ENCODE measurements at regions not wholly inside any gene's neighbourhood (a gene's known extent, or its start where the extent isn't known, plus 50 kb on each side); places are given as distances from the start of the nearest gene placed in this dataset.

DNA sequence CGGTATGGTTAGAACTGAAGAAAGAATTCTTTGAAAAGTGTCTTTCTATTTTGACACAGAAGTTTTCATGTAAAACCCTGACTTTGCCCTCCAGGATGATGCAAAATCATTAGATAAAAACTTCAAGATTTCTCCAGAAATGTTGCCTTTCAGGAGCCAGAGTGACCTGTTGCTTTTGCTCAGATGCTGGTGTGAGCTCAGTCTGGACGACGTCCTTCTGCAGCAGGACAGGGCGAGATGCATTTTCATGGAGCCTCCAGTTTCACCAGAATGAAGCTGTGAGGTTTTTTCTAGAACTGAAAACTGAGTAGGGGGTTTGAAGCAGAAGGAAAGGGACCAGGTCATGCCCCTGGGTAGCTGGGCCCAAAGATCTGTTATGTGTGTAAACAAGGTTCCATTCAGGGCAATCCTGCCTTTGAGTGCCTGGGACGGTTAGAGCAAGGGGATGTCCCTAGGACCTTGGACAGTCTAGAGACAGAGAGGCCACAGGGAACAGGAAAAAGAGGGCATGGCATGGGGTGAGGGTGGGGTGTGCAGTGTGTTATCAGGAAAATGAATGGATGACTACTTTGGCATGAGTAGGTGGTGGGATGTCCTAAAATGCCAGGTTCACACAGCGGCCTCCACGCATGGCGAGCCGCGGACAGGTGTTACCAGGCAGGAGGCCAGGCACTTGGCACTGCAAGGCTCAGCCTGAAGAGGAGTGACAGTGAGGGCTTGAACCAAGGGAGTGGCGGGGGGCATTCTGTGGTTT lies 356.3 kb downstream of the CXCL12 start:
- no peak for DNase-seq (ENCODE audit: low read depth)

DNA sequence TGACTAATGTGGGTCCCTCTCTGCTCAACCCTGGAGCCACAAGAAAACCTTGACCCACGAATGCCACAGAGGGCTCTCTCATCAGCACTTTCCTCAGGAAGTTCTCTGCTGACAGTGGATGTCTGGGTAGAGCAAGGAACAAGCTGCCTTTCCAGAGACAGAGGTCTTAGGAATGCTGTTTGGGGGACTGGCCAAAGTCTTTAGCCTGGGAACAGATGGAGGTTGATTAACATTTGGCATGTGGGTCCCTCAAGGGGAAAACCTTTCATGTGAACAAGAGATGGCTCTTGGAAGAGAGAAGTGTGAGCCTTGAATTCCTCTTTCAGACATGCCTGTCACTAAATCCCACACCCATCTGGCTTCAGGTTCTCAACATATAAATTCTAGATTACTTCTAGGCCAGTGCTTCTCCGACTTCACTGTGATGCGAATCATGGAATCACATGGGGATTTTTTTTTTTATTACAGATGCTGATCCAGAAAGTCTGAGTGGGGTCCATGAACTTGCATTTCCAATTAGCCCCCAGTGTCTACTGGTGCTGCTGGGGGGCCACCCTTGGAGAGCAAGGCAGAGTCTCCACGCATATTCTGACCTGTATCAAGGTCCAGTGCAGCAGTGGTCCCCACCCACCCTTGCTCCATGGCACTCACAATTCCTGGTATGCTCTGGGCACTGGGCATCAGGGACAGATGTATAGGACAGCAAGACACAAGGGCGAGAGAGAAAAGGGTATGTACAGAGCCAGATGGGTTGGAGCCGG lies 360.4 kb downstream of the CXCL12 start:
- DNase-seq (ENCODE audit: low read depth), result no peak

DNA sequence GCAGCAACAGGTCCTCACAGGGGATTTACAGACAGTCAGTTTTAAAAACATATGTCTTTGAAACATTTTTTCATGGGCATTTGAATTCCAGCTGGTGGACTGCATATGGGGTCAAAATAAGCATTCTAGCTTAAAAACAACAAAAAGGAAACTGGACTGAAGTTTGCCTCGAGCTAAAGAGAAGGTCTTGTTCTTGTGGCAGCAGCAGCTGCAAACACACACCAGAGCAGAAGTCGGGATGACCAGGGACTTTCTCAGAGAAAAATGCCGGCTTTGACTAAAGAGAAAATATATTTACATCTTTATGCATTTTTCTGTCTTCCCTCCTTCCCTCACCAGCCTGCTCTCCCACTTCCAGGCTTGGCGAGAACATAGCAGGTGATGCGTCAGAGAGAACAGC lies 361.4 kb downstream of the CXCL12 start:
- DNase-seq (ENCODE audit: low read depth), result no peak

DNA sequence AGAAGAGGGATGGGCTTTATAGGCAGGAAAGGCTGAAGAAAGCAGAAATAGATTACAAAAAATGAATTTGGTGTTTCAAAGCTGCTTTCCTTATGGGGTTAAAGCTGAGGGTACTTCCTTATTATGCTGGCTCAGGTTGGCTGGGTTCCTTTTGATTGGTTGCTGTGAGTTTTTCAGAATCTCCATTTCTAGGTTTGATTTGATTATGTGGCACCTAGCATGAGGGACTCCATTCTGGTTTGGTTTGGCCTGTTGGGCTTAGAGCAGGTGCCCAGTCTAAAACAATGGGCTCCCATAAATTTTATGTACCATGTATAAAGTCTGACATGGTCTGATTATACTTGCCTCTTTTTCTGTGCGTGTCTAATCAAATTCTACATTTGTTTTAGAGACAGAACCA lies 362.7 kb downstream of the CXCL12 start:
- DNase-seq (ENCODE audit: low read depth), result no peak

GRCh38 chr10:44020322-44021111 lies 364.4 kb downstream of the CXCL12 start:
- no peak for DNase-seq (ENCODE audit: low read depth)

- peak; percentile 12 for DNase-seq (ENCODE audit: low read depth)
Observed at GRCh38 chr10:44017483-44018145, 367.3 kb downstream of the CXCL12 start.

GRCh38 chr10:44016589-44017482 lies 368.1 kb downstream of the CXCL12 start:
- no peak for DNase-seq (ENCODE audit: low read depth)

GRCh38 chr10:44015702-44016500 lies 367.2 kb upstream of the ZNF32 start:
- DNase-seq (ENCODE audit: low read depth), result no peak

DNA sequence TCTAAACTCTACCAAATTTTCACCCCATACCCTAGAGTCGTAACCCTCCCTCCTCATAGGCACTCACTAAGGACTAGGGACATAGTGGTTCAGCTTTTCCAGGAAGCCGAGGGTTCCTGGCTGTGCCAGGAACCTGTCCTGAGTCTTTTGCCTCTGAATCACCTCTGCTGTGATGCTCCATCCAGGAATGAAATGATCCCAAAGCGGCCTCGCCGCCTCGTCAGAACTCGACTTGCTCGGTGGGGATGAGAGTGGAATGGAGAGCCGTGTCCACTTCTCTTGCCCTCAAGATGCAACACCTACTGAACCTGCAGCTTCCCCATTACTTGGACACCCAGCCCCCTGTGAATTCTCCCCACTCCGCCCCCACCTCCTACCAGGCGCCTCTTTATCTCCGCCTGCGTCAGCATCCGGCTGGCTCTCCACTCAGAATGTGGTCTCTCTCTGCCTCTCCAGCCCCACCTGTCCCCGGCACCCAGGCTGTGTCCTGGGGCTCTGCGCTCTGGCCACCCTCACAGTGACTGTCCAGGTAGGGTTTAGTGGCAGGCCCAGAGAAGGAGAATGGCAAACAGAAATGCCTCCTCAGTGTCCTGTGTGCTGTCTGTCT lies 366.1 kb upstream of the ZNF32 start:
- DNase-seq (ENCODE audit: low read depth), result no peak

GRCh38 chr10:44013981-44014380 lies 365.3 kb upstream of the ZNF32 start:
- DNase-seq (ENCODE audit: low read depth), result no peak

- no peak for DNase-seq (ENCODE audit: low read depth)
Observed at GRCh38 chr10:44012921-44013320, 364.2 kb upstream of the ZNF32 start.

DNA sequence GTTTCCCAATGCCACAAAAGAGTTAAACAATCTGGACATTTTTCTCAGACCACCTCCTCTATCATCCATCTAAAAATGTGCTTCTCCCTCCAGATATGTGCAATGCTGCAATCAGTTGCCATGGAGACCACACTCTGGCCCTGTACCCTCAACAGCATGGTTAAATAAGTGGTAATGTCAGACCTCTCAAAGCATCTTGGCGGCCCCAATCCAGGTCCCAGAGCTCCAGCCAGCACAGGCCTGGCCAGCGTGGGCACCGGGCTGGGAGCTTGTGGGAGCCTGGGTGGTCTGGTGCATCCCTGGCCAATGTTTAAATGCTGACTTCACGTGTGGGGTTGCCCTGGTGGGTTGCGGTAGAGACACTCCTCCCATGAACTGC lies 362.9 kb upstream of the ZNF32 start:
- no peak for DNase-seq (ENCODE audit: low read depth)

- no peak for DNase-seq (ENCODE audit: low read depth)
Observed at GRCh38 chr10:44010873-44011602, 362.4 kb upstream of the ZNF32 start.

GRCh38 chr10:44009891-44010632 lies 361.4 kb upstream of the ZNF32 start:
- no peak for DNase-seq (ENCODE audit: low read depth)

DNA sequence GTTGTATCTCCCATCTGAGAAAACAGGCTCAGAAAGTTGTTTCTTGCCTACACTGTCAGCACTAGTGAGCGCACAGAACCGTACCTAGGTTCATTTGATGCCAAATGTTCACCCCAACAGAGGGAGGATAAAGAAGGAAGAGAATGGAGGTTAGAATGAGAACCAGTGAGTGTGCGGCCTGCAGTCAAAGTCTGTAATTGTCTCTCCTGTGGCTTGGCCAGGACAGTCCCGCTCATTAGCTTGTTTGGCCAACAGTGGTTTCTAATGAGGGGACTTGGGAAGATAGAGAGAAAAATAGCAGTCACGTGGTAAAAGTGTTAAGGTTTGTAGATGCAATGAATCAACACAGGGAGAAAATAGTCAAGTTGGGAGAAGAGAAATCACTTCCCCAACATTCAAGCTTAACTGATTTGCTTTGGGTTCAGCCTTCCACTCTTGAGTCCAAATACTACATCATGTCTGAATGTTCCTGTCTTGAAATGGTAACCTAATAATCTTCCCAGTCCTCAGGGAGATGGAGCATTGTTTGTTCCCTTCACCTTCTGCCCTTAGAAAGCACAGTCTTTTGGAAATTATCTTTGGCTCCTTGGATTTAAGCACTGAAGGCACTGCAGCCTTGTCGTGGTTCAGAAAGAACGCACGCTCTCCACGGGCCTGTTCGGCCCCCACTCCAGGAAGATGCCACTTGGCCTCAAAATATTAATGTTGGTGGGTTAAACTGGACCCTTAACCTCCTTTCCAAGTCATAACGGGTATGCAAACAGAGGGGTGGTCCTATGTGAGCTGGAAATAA lies 360.4 kb upstream of the ZNF32 start:
- DNase-seq (ENCODE audit: low read depth), result no peak

DNA sequence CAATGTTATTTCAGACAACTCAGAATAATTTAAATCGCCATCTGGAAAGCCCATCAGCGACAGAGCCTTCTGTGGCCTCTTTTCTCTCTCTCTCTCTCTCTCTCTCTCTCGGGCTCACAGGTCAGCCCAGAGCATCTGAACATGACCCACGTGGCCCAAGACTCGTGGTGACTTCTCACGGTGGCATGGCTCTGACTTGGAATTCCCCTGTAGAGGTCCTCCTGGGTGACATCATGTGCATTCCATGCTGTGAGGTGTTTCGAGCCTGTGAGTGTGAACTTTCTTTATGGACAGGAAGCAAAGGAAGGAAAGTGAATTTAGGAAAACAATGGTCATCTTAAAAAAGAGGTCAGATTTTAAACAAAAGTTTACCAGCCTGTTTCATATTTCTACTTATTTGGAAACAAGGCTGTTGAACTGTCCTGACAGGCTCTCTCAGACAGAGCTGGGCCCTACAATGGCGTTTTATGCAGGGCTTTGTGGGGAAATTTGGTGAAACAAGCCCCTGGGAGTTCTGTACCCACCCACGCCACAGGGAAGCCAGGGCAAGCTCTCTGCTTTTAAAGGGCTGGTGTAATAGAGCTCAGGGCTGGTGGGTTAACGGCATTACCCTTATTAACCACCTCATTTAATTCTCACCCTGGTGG lies 359.7 kb upstream of the ZNF32 start:
- DNase-seq (ENCODE audit: low read depth), result peak; percentile 73

- DNase-seq (ENCODE audit: low read depth), result no peak
Observed at GRCh38 chr10:44006771-44007170, 358.1 kb upstream of the ZNF32 start.
